AG10803 (cell line): ENCODE measurements at regions not wholly inside any gene's neighbourhood (a gene's known extent, or its start where the extent isn't known, plus 50 kb on each side); places are given as distances from the start of the nearest gene placed in this dataset.

ENCODE experiments used
- DNase-seq: peaks from one replicate; pipeline ENCODE4 v3.0.0; 2010; ENCODE audit warnings: low read depth
- H3K4me3 ChIP-seq: 2 replicates; pipeline ENCODE4 v1.5.1; 2011; ENCODE audit warnings: mild to moderate bottlenecking, low read length, control low read depth
- CTCF ChIP-seq: conservative IDR thresholded peaks from 2 replicates; pipeline ENCODE4 v1.5.1; 2011; ENCODE audit warnings: mild to moderate bottlenecking, low read length, control low read depth, inconsistent platforms

GRCh38 chr16:9484881-9485280 lies 393.4 kb downstream of the HAPSTR1 start:
- no peak overlapping the region for H3K4me3 ChIP-seq
- no peak for TF ChIP-seq CTCF

GRCh38 chr16:9489835-9490467 lies 398.5 kb downstream of the HAPSTR1 start:
- H3K4me3 ChIP-seq, result no peak overlapping the region
- TF ChIP-seq CTCF, result no peak
- no peak for DNase-seq

More at GRCh38 chr16:9484881-9485280, 393.4 kb downstream of the HAPSTR1 start:
- no peak for DNase-seq

- DNase-seq, result no peak
- no peak overlapping the region for H3K4me3 ChIP-seq
- no peak for TF ChIP-seq CTCF
Observed at GRCh38 chr16:9495824-9496223, 404.4 kb downstream of the HAPSTR1 start.

GRCh38 chr16:9497750-9498149 lies 406.3 kb downstream of the HAPSTR1 start:
- H3K4me3 ChIP-seq, result no peak overlapping the region
- TF ChIP-seq CTCF, result no peak
- DNase-seq, result no peak

GRCh38 chr16:9499941-9500593 lies 408.6 kb downstream of the HAPSTR1 start:
- no peak for TF ChIP-seq CTCF
- H3K4me3 ChIP-seq, result no peak overlapping the region
- DNase-seq, result no peak

- no peak for DNase-seq
- TF ChIP-seq CTCF, result no peak
- H3K4me3 ChIP-seq, result no peak overlapping the region
Observed at GRCh38 chr16:9500872-9501271, 409.4 kb downstream of the HAPSTR1 start.
